GM18858 (cell line): ENCODE measurements at regions not wholly inside any gene's neighbourhood (a gene's known extent, or its start where the extent isn't known, plus 50 kb on each side); places are given as distances from the start of the nearest gene placed in this dataset.

Experiments used
- ATAC-seq: cut with Tn5 transposase; IDR thresholded peaks from one replicate; pipeline ENCODE4 v1.9.1; 2021; ENCODE audit not compliant: unreplicated experiment

GRCh38 chr9:118364266-118365106 lies 660.3 kb downstream of the TLR4 start:
- no peak for ATAC-seq

DNA sequence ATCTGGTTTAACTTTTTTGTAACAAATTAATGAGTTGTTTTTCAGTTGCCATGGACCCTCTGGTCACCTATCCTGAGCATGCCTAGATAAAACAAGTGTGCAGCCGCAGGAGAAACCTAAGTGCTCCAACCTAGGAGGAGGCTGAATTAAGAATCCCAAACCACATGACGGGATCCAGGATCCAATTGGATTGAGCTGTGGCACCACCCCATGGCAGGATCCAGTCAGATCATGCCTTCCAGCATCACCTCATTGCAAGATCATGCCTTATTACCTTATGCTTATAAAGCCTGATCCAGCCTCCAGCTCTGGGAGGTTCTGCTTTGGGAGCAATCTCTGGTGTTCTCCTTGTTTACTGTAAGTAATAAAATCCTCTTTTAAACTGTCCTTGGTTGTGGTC lies 662.0 kb downstream of the TLR4 start:
- no peak for ATAC-seq

DNA sequence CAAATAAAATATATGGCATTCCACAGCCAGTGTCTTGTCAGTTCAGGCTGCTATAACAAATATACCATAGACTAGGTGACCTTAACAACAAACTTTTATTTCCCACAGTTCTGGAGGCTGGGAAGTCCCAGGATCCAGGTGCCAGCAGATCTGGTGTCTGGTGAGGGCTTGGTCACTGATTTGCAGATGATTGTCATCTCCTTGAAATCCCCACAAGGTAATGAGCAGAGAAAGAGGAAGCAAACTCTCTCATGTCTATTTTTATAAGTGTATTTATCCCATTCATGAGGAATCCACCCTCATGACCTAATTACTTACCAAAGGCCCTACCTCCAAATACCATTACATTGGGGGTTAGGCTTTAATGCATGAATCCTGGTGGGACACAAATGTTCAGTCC lies 663.2 kb downstream of the TLR4 start:
- ATAC-seq, result no peak

DNA sequence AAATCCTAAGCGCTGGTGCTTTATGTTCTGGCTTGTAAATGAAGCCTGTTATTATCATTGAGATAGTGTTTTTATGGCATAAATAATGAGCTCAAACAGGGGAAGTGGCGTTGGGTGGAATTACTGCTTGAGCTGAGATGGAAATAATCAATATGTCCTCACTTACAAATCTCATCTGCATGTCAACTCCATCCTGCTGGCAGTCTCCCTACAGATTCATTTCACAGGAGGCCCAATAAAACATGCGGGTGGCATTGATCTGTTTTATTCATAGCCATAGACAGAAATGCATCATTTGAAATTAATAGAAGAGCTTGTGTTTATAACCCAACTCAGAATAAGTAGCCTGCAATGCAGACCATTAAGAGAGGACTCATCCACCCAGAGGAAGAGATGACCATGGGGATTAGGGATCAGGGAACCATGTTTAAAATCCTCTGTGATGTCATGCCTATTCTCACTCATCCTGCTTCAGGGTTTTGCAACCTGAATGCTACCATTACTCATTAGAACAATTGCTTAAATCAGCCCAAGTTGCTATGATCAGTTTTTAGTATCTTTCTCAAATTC lies 680.4 kb downstream of the TLR4 start:
- no peak for ATAC-seq

DNA sequence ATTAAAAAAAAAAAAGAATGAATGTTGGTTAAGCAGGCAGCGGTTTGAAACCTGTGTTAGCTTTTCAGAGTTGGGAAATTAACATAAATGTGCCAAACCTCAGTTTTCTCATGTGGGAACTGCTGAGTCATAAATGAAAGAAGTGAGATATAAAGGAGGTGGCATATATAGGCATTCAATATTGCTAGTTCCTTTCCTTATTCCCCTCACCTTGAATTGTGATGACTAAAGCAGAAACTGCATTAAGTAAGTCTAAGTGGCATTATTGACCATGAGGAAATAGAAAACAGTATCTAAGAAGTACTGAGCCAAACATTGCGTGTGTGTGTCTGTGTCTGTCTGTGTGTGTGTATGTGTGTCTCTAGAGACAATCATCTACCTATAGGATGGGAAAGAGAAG lies 691.2 kb downstream of the TLR4 start:
- peak; percentile 85 for ATAC-seq

DNA sequence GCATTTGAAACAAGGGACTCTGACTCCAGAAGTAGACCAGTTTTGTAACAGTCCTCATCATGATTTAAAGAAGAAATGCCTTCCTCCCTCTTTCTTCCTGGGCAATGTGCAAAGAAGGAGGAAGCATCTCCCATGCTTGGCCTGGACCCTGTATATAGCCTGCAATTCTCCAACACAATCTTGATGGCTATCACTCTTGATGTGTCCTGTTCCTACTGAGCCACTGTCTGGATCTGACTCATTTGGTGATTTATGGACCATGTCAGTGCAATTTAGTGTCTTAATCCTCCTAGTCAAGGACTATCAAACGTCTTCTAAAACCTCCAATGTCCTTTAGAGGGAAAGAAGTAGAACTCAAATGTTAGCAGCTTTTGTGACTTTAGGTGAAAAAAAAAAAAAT lies 697.3 kb downstream of the TLR4 start:
- no peak for ATAC-seq

DNA sequence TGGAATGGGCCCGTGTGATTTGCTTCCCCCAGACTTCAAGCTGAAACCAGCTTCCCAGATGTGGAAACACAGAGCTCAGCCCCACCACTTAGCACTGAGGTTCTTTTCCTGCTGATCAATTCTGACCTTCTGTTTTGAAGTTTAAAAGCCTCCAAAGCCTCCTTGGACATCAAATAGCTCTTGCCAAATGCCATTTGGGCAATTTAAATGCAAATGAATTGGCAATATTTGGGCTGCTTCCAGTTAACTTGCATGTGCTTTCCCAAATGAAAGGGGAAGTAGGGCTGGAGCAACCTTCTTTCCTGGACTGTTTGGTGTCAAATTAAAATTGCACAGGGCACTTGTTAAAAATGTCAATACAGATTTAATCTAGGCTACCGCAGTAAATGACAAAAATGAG lies 710.5 kb downstream of the TLR4 start:
- ATAC-seq, result no peak

- no peak for ATAC-seq
Measured at GRCh38 chr9:118418887-118419565, 714.8 kb downstream of the TLR4 start.

DNA sequence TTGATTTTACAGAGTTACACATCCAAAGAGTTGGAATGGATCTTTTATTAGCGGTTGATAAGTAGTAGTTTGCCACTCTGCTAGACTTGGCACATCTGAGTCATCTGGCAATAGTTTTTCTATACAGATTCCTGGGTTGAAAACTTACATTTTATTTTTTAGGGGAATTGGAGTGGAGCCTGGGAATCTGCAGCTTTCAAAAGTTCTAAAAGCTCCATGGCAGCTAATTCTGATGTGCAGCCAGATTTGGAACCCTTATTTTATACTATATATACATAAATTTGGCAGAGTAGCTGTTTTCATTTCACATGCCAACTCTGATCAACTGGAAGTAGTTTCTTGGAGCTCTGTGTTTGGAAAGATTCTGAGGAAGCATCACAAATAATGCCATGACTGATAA lies 715.5 kb downstream of the TLR4 start:
- ATAC-seq, result no peak

DNA sequence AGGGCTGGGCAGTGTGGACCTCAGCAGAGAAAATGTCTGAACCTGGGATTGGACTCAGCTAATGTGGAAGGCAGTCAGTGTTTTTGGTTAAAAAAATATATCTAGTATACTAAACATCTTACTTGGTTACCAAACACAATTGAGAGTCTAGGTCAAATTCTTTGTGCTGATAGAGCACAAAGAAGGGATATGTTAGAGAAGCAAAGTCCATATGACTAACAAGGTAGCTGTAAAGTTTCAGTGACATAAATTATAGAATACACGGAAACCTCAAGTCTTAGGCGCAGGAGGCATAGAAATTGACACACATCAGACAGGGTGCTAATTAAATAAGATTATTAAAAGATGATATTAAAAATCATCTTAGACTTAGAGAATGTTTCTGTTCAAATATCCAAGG lies 718.3 kb downstream of the TLR4 start:
- ATAC-seq, result no peak

- ATAC-seq, result no peak
Measured at GRCh38 chr9:118423021-118423420, 718.8 kb downstream of the TLR4 start.

- ATAC-seq, result no peak
Measured at GRCh38 chr9:118423721-118424120, 719.5 kb downstream of the TLR4 start.

GRCh38 chr9:118426772-118427171 lies 722.6 kb downstream of the TLR4 start:
- ATAC-seq, result no peak

DNA sequence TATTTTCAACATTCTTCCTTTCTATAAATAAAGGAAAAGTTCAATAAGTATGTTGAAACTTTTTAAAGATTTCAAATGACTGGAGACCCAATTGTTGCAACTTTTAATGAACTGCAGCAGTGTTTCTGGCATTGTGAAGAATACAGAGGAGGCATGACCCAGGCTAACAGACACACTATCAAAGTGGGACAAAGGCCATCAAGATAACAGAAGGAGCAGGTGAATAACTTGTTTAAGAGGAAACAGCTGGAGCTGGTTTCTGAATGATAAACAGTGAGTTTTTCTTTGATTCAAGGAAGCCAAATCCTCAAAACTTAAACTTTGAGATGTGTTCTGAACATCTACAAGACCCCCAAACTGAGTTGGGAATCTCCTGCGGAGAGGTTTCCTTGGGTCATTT lies 734.6 kb downstream of the TLR4 start:
- no peak for ATAC-seq

GRCh38 chr9:118439441-118439840 lies 735.2 kb downstream of the TLR4 start:
- no peak for ATAC-seq

DNA sequence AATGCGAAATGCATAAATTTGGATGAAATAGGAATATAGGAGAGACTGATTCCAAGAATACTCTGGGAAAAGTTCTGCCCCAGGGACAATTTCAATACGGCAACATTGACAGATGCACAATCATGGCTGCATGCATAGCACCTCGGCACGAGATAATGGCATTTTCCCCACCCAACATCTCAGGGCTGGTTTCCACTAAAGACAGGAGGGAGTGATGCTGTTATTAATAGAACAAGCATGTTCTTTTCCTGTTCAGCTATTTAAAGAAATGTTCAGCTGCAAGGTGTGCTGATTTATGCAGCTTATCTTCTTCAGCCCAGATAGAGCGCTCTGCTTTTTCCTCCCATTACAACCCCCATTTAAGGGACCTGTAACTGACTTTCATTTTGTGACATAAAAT lies 740.2 kb downstream of the TLR4 start:
- ATAC-seq, result no peak

DNA sequence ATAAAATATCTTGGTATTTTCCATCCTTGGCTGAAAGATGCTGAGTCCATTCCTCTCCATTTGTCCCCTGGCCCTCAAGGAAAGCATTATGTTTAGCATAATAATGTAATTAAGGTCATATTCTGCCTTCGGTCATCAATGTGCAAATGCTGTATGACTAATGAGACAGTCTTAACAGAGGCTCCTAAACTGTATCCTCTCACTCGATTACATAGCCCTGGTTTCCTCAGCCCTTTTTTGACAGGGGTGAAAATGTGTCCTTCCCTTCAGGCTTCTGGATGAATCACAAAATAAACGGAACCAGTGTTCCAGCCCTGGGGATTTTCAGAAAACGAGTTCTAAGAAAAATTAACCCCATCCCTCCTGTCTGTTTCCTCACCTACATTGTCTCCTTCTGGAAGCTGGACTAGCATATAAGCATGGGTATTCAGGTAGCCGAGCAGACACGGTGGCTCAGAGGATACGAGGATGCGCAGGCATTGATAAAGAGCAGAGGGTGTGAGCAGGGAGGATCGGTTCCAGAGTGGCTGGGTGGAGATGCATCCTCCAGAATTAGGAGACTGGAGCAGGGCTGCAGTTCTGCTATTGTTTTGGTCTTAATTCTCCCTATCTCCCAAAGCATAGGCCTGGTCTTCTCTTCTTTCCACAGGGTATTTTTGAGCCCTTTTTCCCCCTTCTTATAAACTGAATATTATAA lies 742.9 kb downstream of the TLR4 start:
- ATAC-seq, result no peak

- ATAC-seq, result no peak
Measured at GRCh38 chr9:118449554-118449953, 745.4 kb downstream of the TLR4 start.

- no peak for ATAC-seq
Measured at GRCh38 chr9:118455259-118455658, 751.1 kb downstream of the TLR4 start.

- ATAC-seq, result no peak
Measured at GRCh38 chr9:118455788-118456187, 751.6 kb downstream of the TLR4 start.

- ATAC-seq, result no peak
Measured at GRCh38 chr9:118457171-118458000, 753.2 kb downstream of the TLR4 start.
